Cardiac septum (tissue), 1 donor: ENCODE measurements at regions not wholly inside any gene's neighbourhood (a gene's known extent, or its start where the extent isn't known, plus 50 kb on each side); places are given as distances from the start of the nearest gene placed in this dataset.
"Not testable (repeated sequence)": the region's sequence is repeated elsewhere in the genome, so short reads cannot be mapped to it uniquely, and the experiment has no call there.

Source experiments
- DNase-seq: peaks from one replicate; pipeline ENCODE4 v3.0.0-alpha.2; 2020; ENCODE audit warnings: low spot score
- intact Hi-C: fragments of 100-400 bp; cut with DNase I; formaldehyde crosslinking; loops from one replicate; pipeline ENCODE4 v1.14.0; 2022
- donor health status: DM: no; HTN: no; CAD: no.

GRCh38 chr3:178107804-178108203, 428.4 kb upstream of the KCNMB2 start:
- intact Hi-C loops, result no loop called here
- DNase-seq, result no peak

- intact Hi-C loops, result no loop called here
- DNase-seq, result no peak
These were observed 426.5 kb upstream of the KCNMB2 start for GRCh38 chr3:178109691-178110090.

GRCh38 chr3:178112134-178112533, 424.1 kb upstream of the KCNMB2 start:
- no peak for DNase-seq
- intact Hi-C loops, result no loop called here

GRCh38 chr3:178112552-178112951, 423.7 kb upstream of the KCNMB2 start:
- intact Hi-C loops, DNase-seq: not testable (repeated sequence)

- intact Hi-C loops, result no loop called here
- no peak for DNase-seq
These were observed 418.6 kb upstream of the KCNMB2 start for GRCh38 chr3:178117641-178118040.

GRCh38 chr3:178119608-178120295, 416.5 kb upstream of the KCNMB2 start:
- DNase-seq, intact Hi-C loops: not testable (repeated sequence)

- intact Hi-C loops, result no loop called here
These were observed 415.9 kb upstream of the KCNMB2 start for GRCh38 chr3:178120367-178120766.

GRCh38 chr3:178126686-178127085, 409.6 kb upstream of the KCNMB2 start:
- intact Hi-C loops, result no loop called here

More at GRCh38 chr3:178120367-178120766, 415.9 kb upstream of the KCNMB2 start:
- no peak for DNase-seq

GRCh38 chr3:178127221-178127620, 409.0 kb upstream of the KCNMB2 start:
- intact Hi-C loops, result no loop called here

More at GRCh38 chr3:178126686-178127085, 409.6 kb upstream of the KCNMB2 start:
- DNase-seq, result no peak

GRCh38 chr3:178129109-178129508, 407.1 kb upstream of the KCNMB2 start:
- DNase-seq, result no peak
- intact Hi-C loops, result no loop called here

More at GRCh38 chr3:178127221-178127620, 409.0 kb upstream of the KCNMB2 start:
- no peak for DNase-seq

- intact Hi-C loops, result no loop called here
- no peak for DNase-seq
These were observed 404.4 kb upstream of the KCNMB2 start for GRCh38 chr3:178131801-178132200.

- intact Hi-C loops, result no loop called here
These were observed 399.0 kb upstream of the KCNMB2 start for GRCh38 chr3:178137206-178137605.

GRCh38 chr3:178137831-178138230, 398.4 kb upstream of the KCNMB2 start:
- intact Hi-C loops, result no loop called here
- no peak for DNase-seq

More at GRCh38 chr3:178137206-178137605, 399.0 kb upstream of the KCNMB2 start:
- DNase-seq, result no peak

- DNase-seq, result no peak
- intact Hi-C loops, result no loop called here
These were observed 397.1 kb upstream of the KCNMB2 start for GRCh38 chr3:178139116-178139515.

GRCh38 chr3:178140531-178141304, 395.5 kb upstream of the KCNMB2 start:
- no peak for DNase-seq
- intact Hi-C loops, result no loop called here

- DNase-seq, intact Hi-C loops: not testable (repeated sequence)
These were observed 394.9 kb upstream of the KCNMB2 start for GRCh38 chr3:178141305-178141684.

- intact Hi-C loops, result no loop called here
- no peak for DNase-seq
These were observed 389.8 kb upstream of the KCNMB2 start for GRCh38 chr3:178146406-178146831.

GRCh38 chr3:178147001-178147400, 389.2 kb upstream of the KCNMB2 start:
- intact Hi-C loops, result no loop called here
- no peak for DNase-seq

GRCh38 chr3:178152031-178152806, 384.0 kb upstream of the KCNMB2 start:
- no peak for DNase-seq
- intact Hi-C loops, result no loop called here

- intact Hi-C loops, result no loop called here
- no peak for DNase-seq
These were observed 383.2 kb upstream of the KCNMB2 start for GRCh38 chr3:178152988-178153387.
